ENCODE measurements at regions not wholly inside any gene's neighbourhood (a gene's known extent, or its start where the extent isn't known, plus 50 kb on each side); places are given as distances from the start of the nearest gene placed in this dataset.

DNA sequence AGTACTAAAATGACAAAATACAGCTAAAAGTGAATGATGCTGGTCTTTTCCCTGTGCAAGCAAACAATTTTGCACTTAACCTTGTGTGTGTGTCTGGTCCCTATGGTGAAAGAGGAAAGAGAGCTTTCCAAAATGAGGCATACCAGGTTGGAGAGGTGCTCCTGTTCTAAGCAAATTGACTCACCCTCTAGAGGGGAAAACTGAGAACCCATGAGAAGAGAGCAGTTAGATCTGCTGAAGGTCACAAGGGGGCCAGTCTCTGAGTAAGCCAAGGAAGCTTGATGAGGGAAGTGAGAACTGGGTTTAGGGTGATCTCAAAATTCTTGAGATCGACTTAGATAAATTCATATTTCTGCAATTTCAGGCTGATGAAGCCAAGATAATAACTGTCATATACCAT is 157.5 kb upstream of the TBX18 start:
- H3K4me1 ChIP-seq (ENCODE audit: insufficient read depth, low read length, severe bottlenecking): no peaks in the 10 kb centered on the region
- H3K9me2 ChIP-seq (ENCODE audit: low read depth, low read length): no peaks in the 10 kb centered on the region
- no peak overlapping the region for H3K9ac ChIP-seq (ENCODE audit: low read length)
- no peak overlapping the region for H3K4me3 ChIP-seq (ENCODE audit: low read depth, low read length, poor library complexity, severe bottlenecking)
- H4K20me1 ChIP-seq (ENCODE audit: insufficient read depth, low read length): no peaks in the 10 kb centered on the region
- no peaks in the 10 kb centered on the region for H3K79me2 ChIP-seq (ENCODE audit: insufficient read depth, low read length)
- no peaks in the 10 kb centered on the region for H3F3A ChIP-seq (ENCODE audit: insufficient read depth, low read length)
- no peaks in the 10 kb centered on the region for H3K27me3 ChIP-seq (ENCODE audit: insufficient read depth, low read length)
- no peak overlapping the region for H3K4me2 ChIP-seq (ENCODE audit: low read length)
- H3K36me3 ChIP-seq (ENCODE audit: insufficient read depth, low read length): no peaks in the 10 kb centered on the region
- H3K27ac ChIP-seq (ENCODE audit: low read depth, low read length, poor library complexity, severe bottlenecking): no peak overlapping the region
- no peak for TF ChIP-seq EZH2 (IDR thresholded peaks at IDR 0.05; ENCODE audit: borderline replicate concordance, low read length)
- TF ChIP-seq, protein P1, sequence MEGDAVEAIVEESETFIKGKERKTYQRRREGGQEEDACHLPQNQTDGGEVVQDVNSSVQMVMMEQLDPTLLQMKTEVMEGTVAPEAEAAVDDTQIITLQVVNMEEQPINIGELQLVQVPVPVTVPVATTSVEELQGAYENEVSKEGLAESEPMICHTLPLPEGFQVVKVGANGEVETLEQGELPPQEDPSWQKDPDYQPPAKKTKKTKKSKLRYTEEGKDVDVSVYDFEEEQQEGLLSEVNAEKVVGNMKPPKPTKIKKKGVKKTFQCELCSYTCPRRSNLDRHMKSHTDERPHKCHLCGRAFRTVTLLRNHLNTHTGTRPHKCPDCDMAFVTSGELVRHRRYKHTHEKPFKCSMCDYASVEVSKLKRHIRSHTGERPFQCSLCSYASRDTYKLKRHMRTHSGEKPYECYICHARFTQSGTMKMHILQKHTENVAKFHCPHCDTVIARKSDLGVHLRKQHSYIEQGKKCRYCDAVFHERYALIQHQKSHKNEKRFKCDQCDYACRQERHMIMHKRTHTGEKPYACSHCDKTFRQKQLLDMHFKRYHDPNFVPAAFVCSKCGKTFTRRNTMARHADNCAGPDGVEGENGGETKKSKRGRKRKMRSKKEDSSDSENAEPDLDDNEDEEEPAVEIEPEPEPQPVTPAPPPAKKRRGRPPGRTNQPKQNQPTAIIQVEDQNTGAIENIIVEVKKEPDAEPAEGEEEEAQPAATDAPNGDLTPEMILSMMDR (IDR thresholded peaks at IDR 0.05; ENCODE audit: low read length): no peak
- no peak overlapping the region for H2AFZ ChIP-seq (ENCODE audit: low read length)
- no peaks in the 10 kb centered on the region for H3K9me3 ChIP-seq (ENCODE audit: low read length)

DNA sequence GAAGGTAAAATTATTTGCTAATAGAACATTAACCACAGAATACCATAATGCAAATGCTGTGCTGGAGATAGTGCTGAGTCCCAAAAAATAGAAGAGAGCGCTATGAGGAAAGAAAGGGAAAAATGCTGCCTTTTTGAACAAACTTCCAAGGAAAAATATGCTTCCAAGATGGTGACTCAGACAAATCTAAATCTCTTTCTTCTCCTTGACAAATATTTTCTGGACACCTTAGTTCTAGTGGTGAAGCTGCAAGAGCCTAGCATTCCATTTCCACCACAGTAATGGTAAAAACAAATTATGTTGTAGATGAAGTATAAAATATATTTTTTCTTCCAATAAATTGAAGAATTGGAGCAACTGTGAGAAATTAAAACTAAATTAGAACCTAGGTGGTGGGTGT is 155.6 kb upstream of the TBX18 start:
- no peak overlapping the region for H3K27ac ChIP-seq (ENCODE audit: low read depth, low read length, poor library complexity, severe bottlenecking)
- no peak overlapping the region for H2AFZ ChIP-seq (ENCODE audit: low read length)
- no peaks in the 10 kb centered on the region for H3K9me2 ChIP-seq (ENCODE audit: low read depth, low read length)
- H3K4me2 ChIP-seq (ENCODE audit: low read length): no peak overlapping the region
- no peaks in the 10 kb centered on the region for H3K4me1 ChIP-seq (ENCODE audit: insufficient read depth, low read length, severe bottlenecking)
- no peaks in the 10 kb centered on the region for H3K9me3 ChIP-seq (ENCODE audit: low read length)
- no peaks in the 10 kb centered on the region for H3F3A ChIP-seq (ENCODE audit: insufficient read depth, low read length)
- TF ChIP-seq, protein P1 (IDR thresholded peaks at IDR 0.05; ENCODE audit: low read length): no peak
- TF ChIP-seq EZH2 (IDR thresholded peaks at IDR 0.05; ENCODE audit: borderline replicate concordance, low read length): no peak
- H3K36me3 ChIP-seq (ENCODE audit: insufficient read depth, low read length): no peaks in the 10 kb centered on the region
- no peak overlapping the region for H3K4me3 ChIP-seq (ENCODE audit: low read depth, low read length, poor library complexity, severe bottlenecking)
- H4K20me1 ChIP-seq (ENCODE audit: insufficient read depth, low read length): no peaks in the 10 kb centered on the region
- H3K9ac ChIP-seq (ENCODE audit: low read length): no peak overlapping the region
- H3K27me3 ChIP-seq (ENCODE audit: insufficient read depth, low read length): no peaks in the 10 kb centered on the region
- no peaks in the 10 kb centered on the region for H3K79me2 ChIP-seq (ENCODE audit: insufficient read depth, low read length)

DNA sequence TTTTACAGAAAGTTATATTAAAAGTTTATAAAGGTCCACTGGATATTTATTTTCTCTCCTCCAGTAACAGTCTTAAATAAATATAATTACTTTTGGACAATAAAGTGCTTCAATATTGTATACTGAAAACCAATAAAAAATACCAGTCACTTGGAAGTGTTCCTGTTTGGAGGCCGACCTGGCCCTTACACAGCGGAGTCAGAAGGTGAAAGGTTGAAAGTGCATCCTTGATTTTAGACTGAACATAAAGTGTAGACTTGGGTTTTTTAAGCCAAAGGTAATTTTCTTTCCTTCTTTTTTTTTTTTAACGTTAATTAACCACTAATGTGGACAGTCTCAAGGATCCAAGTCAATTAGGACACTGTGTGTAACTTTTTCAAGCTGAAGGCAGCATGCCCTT is 152.3 kb upstream of the TBX18 start:
- H3K4me1 ChIP-seq (ENCODE audit: insufficient read depth, low read length, severe bottlenecking): no peaks in the 10 kb centered on the region
- no peak overlapping the region for H3K4me3 ChIP-seq (ENCODE audit: low read depth, low read length, poor library complexity, severe bottlenecking)
- TF ChIP-seq, protein P1 (IDR thresholded peaks at IDR 0.05; ENCODE audit: low read length): no peak
- no peak for TF ChIP-seq EZH2 (IDR thresholded peaks at IDR 0.05; ENCODE audit: borderline replicate concordance, low read length)
- no peaks in the 10 kb centered on the region for H4K20me1 ChIP-seq (ENCODE audit: insufficient read depth, low read length)
- H3K4me2 ChIP-seq (ENCODE audit: low read length): no peak overlapping the region
- no peaks in the 10 kb centered on the region for H3K36me3 ChIP-seq (ENCODE audit: insufficient read depth, low read length)
- no peak overlapping the region for H2AFZ ChIP-seq (ENCODE audit: low read length)
- H3K79me2 ChIP-seq (ENCODE audit: insufficient read depth, low read length): no peaks in the 10 kb centered on the region
- H3K9me3 ChIP-seq (ENCODE audit: low read length): no peaks in the 10 kb centered on the region
- no peak overlapping the region for H3K9ac ChIP-seq (ENCODE audit: low read length)
- H3K27me3 ChIP-seq (ENCODE audit: insufficient read depth, low read length): no peaks in the 10 kb centered on the region
- no peaks in the 10 kb centered on the region for H3F3A ChIP-seq (ENCODE audit: insufficient read depth, low read length)
- H3K9me2 ChIP-seq (ENCODE audit: low read depth, low read length): no peaks in the 10 kb centered on the region
- no peak overlapping the region for H3K27ac ChIP-seq (ENCODE audit: low read depth, low read length, poor library complexity, severe bottlenecking)
